GM23338 (cell line): ENCODE measurements at regions not wholly inside any gene's neighbourhood (a gene's known extent, or its start where the extent isn't known, plus 50 kb on each side); places are given as distances from the start of the nearest gene placed in this dataset.

ENCODE experiments used
- ATAC-seq: fragments of 200-7000 bp; cut with Tn5 transposase; 3 replicates; pipeline ENCODE4 v1.9.1; 2020
- DNase-seq: peaks from one replicate; pipeline ENCODE4 v3.0.0-alpha.2; 2015; ENCODE audit warnings: low spot score
- H2AFZ ChIP-seq: fragments of 200-600 bp; sonication (generic); 2 replicates; pipeline ENCODE4 v1.8.0; 2016; ENCODE audit warnings: antibody characterized with exemption, mild to moderate bottlenecking, moderate library complexity
- H3F3A ChIP-seq: fragments of 200-600 bp; sonication (generic); replicated peaks from 2 replicates; pipeline ENCODE4 v1.8.0; 2017; ENCODE audit warnings: antibody characterized with exemption, mixed run types, low read depth
- H3K27ac ChIP-seq: fragments of 200-600 bp; sonication (generic); 2 replicates; pipeline ENCODE4 v1.6.1; 2016; ENCODE audit warnings: low read depth
- H3K27me3 ChIP-seq: fragments of 200-600 bp; sonication (generic); 2 replicates; pipeline ENCODE4 v1.8.0; 2016; ENCODE audit warnings: mild to moderate bottlenecking, mixed run types, moderate library complexity; ENCODE audit not compliant: insufficient read depth
- H3K36me3 ChIP-seq: fragments of 200-600 bp; sonication (generic); 2 replicates; pipeline ENCODE4 v1.8.0; 2016; ENCODE audit warnings: mild to moderate bottlenecking; ENCODE audit not compliant: insufficient read depth
- H3K4me1 ChIP-seq: fragments of 200-600 bp; sonication (generic); 2 replicates; pipeline ENCODE4 v1.8.0; 2016; ENCODE audit warnings: mild to moderate bottlenecking, moderate library complexity; ENCODE audit not compliant: insufficient read depth
- H3K4me2 ChIP-seq: fragments of 200-600 bp; sonication (generic); 2 replicates; pipeline ENCODE4 v1.7.1; 2017; ENCODE audit warnings: mixed run types
- H3K4me3 ChIP-seq: fragments of 200-600 bp; sonication (generic); 2 replicates; pipeline ENCODE4 v1.6.1; 2016; ENCODE audit warnings: mixed run types
- H3K79me2 ChIP-seq: fragments of 200-600 bp; sonication (generic); replicated peaks from 2 replicates; pipeline ENCODE4 v1.8.0; 2017; ENCODE audit warnings: mild to moderate bottlenecking; ENCODE audit not compliant: insufficient read depth
- H3K9me2 ChIP-seq: fragments of 200-600 bp; sonication (generic); 2 replicates; pipeline ENCODE4 v1.8.0; 2017; ENCODE audit not compliant: insufficient read depth
- H4K20me1 ChIP-seq: fragments of 200-600 bp; sonication (generic); replicated peaks from 2 replicates; pipeline ENCODE4 v1.8.0; 2017; ENCODE audit warnings: mild to moderate bottlenecking; ENCODE audit not compliant: insufficient read depth
- H3K27ac Mint-ChIP-seq: 2 replicates; pipeline ENCODE4 v1.8.0; 2020; ENCODE audit warnings: inconsistent platforms, mild to moderate bottlenecking, moderate library complexity, mixed read lengths
- H3K27me3 Mint-ChIP-seq: 3 replicates; pipeline ENCODE4 v1.8.0; 2022; ENCODE audit warnings: low read depth, mild to moderate bottlenecking, moderate library complexity, mixed read lengths, inconsistent platforms; ENCODE audit not compliant: insufficient read depth, poor library complexity
- H3K36me3 Mint-ChIP-seq: 3 replicates; pipeline ENCODE4 v1.8.0; 2021; ENCODE audit warnings: low read depth, mild to moderate bottlenecking, inconsistent platforms, moderate library complexity, mixed read lengths
- H3K4me1 Mint-ChIP-seq: 3 replicates; pipeline ENCODE4 v1.8.0; 2020; ENCODE audit warnings: mild to moderate bottlenecking, inconsistent platforms, mixed read lengths
- H3K4me3 Mint-ChIP-seq: 3 replicates; pipeline ENCODE4 v1.8.0; 2021; ENCODE audit warnings: moderate library complexity, mild to moderate bottlenecking, inconsistent platforms, mixed read lengths
- H3K9me3 Mint-ChIP-seq: 3 replicates; pipeline ENCODE4 v1.8.0; 2020; ENCODE audit warnings: moderate library complexity, mild to moderate bottlenecking, inconsistent platforms, mixed read lengths
- CTCF ChIP-seq, 2 experiments: fragments of 200-600 bp in 1 of 2; sonication (generic) in 1 of 2; conservative IDR thresholded peaks; 2 replicates each; pipeline versions ENCODE4 v1.5.1 to v1.6.1; 2016 to 2017; ENCODE audit warnings: antibody characterized with exemption in 2 of 2, low read depth in 2 of 2, mild to moderate bottlenecking in 2 of 2, moderate library complexity in 1 of 2
- ETS1 ChIP-seq: IDR thresholded peaks from 2 replicates; pipeline ENCODE4 v1.6.1; 2016; ENCODE audit warnings: antibody characterized with exemption
- EZH2phosphoT487 ChIP-seq: fragments of 200-600 bp; sonication (generic); IDR thresholded peaks from one replicate; pipeline ENCODE4 v1.8.1; 2018; ENCODE audit warnings: antibody characterized with exemption; ENCODE audit not compliant: unreplicated experiment
- JUNB ChIP-seq: IDR thresholded peaks from one replicate; pipeline ENCODE4 v1.6.1; 2016; ENCODE audit warnings: antibody characterized with exemption; ENCODE audit not compliant: unreplicated experiment
- ZNF331 ChIP-seq: fragments of 250-450 bp; sonication (Bioruptor Pico); IDR thresholded peaks from 2 replicates; pipeline ENCODE4 v1.5.0; 2020; ENCODE audit warnings: low read depth, mild to moderate bottlenecking, moderate library complexity
- ZNF462 ChIP-seq: fragments of 250-450 bp; sonication (Bioruptor Pico); IDR thresholded peaks from 2 replicates; pipeline ENCODE4 v1.5.0; 2020; ENCODE audit warnings: mild to moderate bottlenecking, moderate library complexity

- no peak overlapping the region for H3K4me3 Mint-ChIP-seq
- H3F3A ChIP-seq = no peaks in the 10 kb centered on the region
- no peak for ATAC-seq
- no peaks in the 10 kb centered on the region for H3K36me3 ChIP-seq
- H4K20me1 ChIP-seq = no peaks in the 10 kb centered on the region
- no peaks in the 10 kb centered on the region for H3K79me2 ChIP-seq
- H3K9me2 ChIP-seq = no peaks in the 10 kb centered on the region
- no peaks in the 10 kb centered on the region for H3K4me1 Mint-ChIP-seq
- H3K9me3 Mint-ChIP-seq = peaks cover 28% of the 10 kb centered on the region
- no peak overlapping the region for H3K4me3 ChIP-seq
- no peak overlapping the region for H3K4me2 ChIP-seq
- no peak overlapping the region for H3K27ac ChIP-seq
- peaks cover 6% of the 10 kb centered on the region for H3K27me3 Mint-ChIP-seq
- H2AFZ ChIP-seq = no peak overlapping the region
- H3K27ac Mint-ChIP-seq = no peak overlapping the region
- peaks cover 5% of the 10 kb centered on the region; the same call in 1 of the 3 replicates for H3K36me3 Mint-ChIP-seq
- DNase-seq = no peak
- H3K27me3 ChIP-seq = no peaks in the 10 kb centered on the region
- no peaks in the 10 kb centered on the region for H3K4me1 ChIP-seq
- TF ChIP-seq ZNF462 (CRISPR knock-in tag) (no peak), ZNF331 (CRISPR knock-in tag) (no peak), ETS1 (no peak), EZH2phosphoT487 (no peak), CTCF (conservative IDR thresholded peaks at IDR 0.05; ENCODE audit: low read depth in 2 of 2) (no peak), JUNB (no peak)
Measured at GRCh38 chr9:93892748-93893147, 62.4 kb downstream of the BARX1 start.
